ENCODE measurements at regions not wholly inside any gene's neighbourhood (a gene's known extent, or its start where the extent isn't known, plus 50 kb on each side); places are given as distances from the start of the nearest gene placed in this dataset.

DNA sequence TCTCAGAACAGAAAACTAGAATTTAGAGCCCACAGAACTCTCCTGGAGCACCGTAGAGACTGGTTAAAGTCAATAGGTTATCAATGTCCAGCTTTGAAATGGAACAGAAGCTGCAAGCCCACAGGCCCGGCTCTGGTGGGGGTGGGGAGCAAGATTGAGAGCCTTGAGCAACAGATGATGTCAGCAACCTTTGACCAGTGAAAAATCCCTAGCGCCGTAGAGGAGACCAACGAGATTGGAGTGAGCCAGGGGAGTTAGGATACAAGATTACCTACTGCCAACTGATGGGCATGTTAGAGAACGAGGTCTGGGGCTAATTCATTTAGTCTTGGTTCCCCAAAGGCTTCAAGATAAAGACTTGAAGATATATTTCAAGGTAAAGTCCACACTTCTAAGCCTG lies 345.5 kb upstream of the LMCD1 start:
- ATAC-seq, result no peak

DNA sequence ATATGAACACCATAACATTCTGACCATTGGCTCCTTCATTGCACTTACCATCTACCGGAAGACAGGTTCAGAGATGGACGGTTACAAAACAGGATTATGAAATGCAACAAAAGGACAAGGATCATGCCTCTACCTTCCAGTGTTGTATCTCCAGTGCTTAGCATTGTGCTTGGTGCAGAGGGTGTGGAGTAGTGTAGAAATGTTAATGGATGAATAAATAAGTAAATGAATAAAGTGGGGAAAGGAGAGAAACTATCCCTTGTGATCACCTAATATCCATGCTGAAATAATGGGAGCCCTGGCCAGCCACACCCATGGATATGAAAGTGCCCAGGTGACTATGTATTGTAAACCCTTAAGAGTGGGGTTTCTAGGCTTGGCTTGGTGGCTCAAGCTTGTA lies 344.8 kb upstream of the LMCD1 start:
- DNase-seq (no peak), ATAC-seq (no peak), FAIRE-seq (no peak)
- no peaks in the 10 kb centered on the region for H3K9me3 ChIP-seq
- H3K36me3 ChIP-seq, result no peaks in the 10 kb centered on the region
- intact Hi-C loops (cut with DNase I), result no loop called here
- 85 to 91% methylated on average over 2 of the region's 2 CpGs for WGBS, 2 donors
- no peaks in the 10 kb centered on the region for H3K27me3 ChIP-seq
- H3K4me1 ChIP-seq, result no peaks in the 10 kb centered on the region
- H3K4me3 ChIP-seq, result no peak overlapping the region
- TF ChIP-seq, protein P1, sequence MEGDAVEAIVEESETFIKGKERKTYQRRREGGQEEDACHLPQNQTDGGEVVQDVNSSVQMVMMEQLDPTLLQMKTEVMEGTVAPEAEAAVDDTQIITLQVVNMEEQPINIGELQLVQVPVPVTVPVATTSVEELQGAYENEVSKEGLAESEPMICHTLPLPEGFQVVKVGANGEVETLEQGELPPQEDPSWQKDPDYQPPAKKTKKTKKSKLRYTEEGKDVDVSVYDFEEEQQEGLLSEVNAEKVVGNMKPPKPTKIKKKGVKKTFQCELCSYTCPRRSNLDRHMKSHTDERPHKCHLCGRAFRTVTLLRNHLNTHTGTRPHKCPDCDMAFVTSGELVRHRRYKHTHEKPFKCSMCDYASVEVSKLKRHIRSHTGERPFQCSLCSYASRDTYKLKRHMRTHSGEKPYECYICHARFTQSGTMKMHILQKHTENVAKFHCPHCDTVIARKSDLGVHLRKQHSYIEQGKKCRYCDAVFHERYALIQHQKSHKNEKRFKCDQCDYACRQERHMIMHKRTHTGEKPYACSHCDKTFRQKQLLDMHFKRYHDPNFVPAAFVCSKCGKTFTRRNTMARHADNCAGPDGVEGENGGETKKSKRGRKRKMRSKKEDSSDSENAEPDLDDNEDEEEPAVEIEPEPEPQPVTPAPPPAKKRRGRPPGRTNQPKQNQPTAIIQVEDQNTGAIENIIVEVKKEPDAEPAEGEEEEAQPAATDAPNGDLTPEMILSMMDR (IDR thresholded peaks at IDR 0.05), result no peak
- no peak overlapping the region for H3K27ac ChIP-seq

More for the DNA sequence above, 345.5 kb upstream of the LMCD1 start:
- 56 to 68% methylated on average over 6 of the region's 6 CpGs for WGBS, 2 donors
- Histone ChIP-seq H3K27me3 (no peaks in the 10 kb centered on the region), H3K4me1 (no peaks in the 10 kb centered on the region), H3K36me3 (no peaks in the 10 kb centered on the region), H3K4me3 (no peak overlapping the region), H3K9me3 (no peaks in the 10 kb centered on the region), H3K27ac (no peak overlapping the region)
- DNase-seq (no peak), FAIRE-seq (no peak)
- TF ChIP-seq, protein P1 (IDR thresholded peaks at IDR 0.05), result no peak
- intact Hi-C loops (cut with DNase I), result no loop called here

DNA sequence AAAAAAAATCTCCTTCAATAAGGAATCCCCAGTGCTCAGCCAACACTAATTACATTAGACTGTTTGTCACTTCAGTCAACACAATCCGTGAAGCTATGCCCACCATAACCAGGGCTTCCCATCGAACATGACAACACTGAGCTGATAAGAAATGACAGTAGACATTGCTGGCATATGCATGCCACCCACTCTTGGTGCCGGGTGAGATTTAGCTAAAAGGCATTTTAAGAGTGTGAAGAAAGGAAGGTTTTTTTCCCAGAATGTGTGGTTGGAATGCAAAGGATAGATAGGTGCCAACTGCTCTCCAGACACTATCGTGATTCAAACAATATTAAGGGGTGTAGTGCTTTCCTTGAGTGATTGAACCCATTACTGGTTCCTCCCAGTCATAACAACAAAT lies 344.0 kb upstream of the LMCD1 start:
- 61 to 77% methylated on average over 4 of the region's 4 CpGs for WGBS, 2 donors
- no peak for FAIRE-seq
- Histone ChIP-seq H3K27me3 (no peaks in the 10 kb centered on the region), H3K27ac (no peak overlapping the region), H3K4me3 (no peak overlapping the region), H3K4me1 (no peaks in the 10 kb centered on the region), H3K9me3 (no peaks in the 10 kb centered on the region), H3K36me3 (no peaks in the 10 kb centered on the region)
- no peak for ATAC-seq
- DNase-seq, result no peak
- intact Hi-C loops (cut with DNase I), result no loop called here
- TF ChIP-seq, protein P1 (IDR thresholded peaks at IDR 0.05), result no peak

DNA sequence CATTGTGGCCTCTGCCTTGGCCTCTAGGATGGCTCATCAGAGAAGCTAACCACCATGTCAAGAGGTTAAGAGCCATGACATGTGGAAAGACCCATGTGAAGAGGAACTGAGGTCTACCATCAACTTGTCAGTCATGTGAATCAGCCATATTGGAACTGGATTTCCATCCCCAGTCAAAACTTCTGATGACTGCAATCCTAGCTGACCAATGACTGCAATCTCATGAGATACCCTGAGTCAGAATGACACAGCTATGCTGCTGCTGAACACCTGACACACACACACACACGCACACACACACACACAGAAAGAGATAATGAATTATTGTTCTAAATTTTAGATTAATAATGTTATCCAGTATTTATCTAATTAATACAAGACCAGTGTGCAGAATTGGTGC lies 337.5 kb upstream of the LMCD1 start:
- intact Hi-C loops (cut with DNase I), result no loop called here
- ATAC-seq (no peak), FAIRE-seq (no peak), DNase-seq (no peak)
- H3K36me3 ChIP-seq, result no peaks in the 10 kb centered on the region
- H3K9me3 ChIP-seq, result no peaks in the 10 kb centered on the region
- no peak overlapping the region for H3K4me3 ChIP-seq
- TF ChIP-seq, protein P1 (IDR thresholded peaks at IDR 0.05), result no peak
- 85 to 88% methylated on average over 1 of the region's 1 CpG for WGBS, 2 donors
- H3K27me3 ChIP-seq, result no peaks in the 10 kb centered on the region
- no peaks in the 10 kb centered on the region for H3K4me1 ChIP-seq
- no peak overlapping the region for H3K27ac ChIP-seq

DNA sequence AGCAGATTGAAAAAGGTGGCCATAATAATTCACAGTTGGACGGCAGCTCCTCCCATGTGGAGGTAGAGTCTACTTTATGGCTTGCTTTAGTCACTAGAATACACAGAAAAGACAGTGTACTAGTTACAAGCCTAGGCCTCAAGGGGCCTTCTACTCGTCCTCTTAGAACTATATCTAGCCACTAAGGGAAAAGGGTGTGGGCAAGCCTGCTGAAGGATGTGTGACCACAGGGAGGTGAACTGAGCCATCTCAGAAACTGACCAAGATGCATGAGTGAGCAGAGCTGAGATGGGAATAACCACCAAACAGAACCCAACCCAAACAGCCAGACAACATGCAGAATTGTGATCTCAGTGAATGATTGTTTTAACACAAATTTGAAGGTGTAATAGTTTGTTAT lies 335.6 kb upstream of the LMCD1 start:
- 66 to 79% methylated on average over 2 of the region's 2 CpGs for WGBS, 2 donors
- Histone ChIP-seq H3K36me3 (no peaks in the 10 kb centered on the region), H3K27ac (no peak overlapping the region), H3K4me1 (no peaks in the 10 kb centered on the region), H3K9me3 (no peaks in the 10 kb centered on the region), H3K4me3 (no peak overlapping the region), H3K27me3 (no peaks in the 10 kb centered on the region)
- TF ChIP-seq, protein P1 (IDR thresholded peaks at IDR 0.05), result no peak
- ATAC-seq (no peak), FAIRE-seq (no peak), DNase-seq (no peak)
- intact Hi-C loops (cut with DNase I), result no loop called here

Measured in pancreas (tissue), 10 donors.